ENCODE measurements at regions not wholly inside any gene's neighbourhood (a gene's known extent, or its start where the extent isn't known, plus 50 kb on each side); places are given as distances from the start of the nearest gene placed in this dataset.

GRCh38 chr7:24354456-24354855 lies 70.5 kb downstream of the NPY start:
- WGBS, 2 donors, result 56 to 79% methylated on average over 3 to 4 of the region's 4 CpGs
- no peak overlapping the region for H3K4me3 ChIP-seq
- intact Hi-C loops (cut with DNase I), result no loop called here
- H3K9me3 ChIP-seq, result no peaks in the 10 kb centered on the region
- no peak for DNase-seq
- no peaks in the 10 kb centered on the region for H3K4me1 ChIP-seq
- H3K36me3 ChIP-seq, result no peaks in the 10 kb centered on the region
- no peak overlapping the region for H3K27ac ChIP-seq
- TF ChIP-seq POLR2A (IDR thresholded peaks at IDR 0.05) (no peak), CTCF (IDR thresholded peaks at IDR 0.05) (no peak)
- no peaks in the 10 kb centered on the region for H3K27me3 ChIP-seq

DNA sequence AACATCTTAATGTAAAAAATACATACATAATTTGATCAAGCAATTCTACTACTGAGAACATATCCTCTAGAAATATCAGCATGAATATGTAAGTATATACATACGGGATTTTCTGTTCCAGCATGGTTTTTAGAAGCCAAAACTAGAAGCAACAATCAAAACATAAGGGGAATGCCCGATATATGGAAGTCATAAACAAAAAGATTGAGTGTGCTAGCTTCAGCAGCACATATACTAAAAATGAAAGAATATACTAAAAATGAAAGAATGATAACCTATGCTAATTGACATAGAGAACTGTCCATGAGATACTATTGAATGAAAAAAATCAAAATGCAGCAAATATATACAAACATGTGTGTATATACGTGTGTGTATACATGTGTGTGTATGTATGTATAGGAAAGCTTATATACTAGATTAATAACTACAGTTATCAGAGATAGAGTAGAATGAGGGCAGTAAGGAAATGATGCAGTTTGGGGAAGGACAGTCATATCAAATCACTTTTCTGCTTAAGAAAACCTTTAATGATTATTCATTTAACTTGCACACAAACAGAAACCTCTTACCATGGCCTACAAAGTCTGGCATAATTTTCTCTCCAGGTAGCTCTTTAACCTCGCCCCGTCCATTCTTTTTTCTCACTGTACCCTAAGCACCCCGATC lies 72.9 kb downstream of the NPY start:
- no peak overlapping the region for H3K4me3 ChIP-seq
- no peaks in the 10 kb centered on the region for H3K9me3 ChIP-seq
- H3K27me3 ChIP-seq, result no peaks in the 10 kb centered on the region
- H3K27ac ChIP-seq, result no peak overlapping the region
- H3K4me1 ChIP-seq, result no peaks in the 10 kb centered on the region
- no peak for TF ChIP-seq POLR2A (IDR thresholded peaks at IDR 0.05)
- 60 to 88% methylated on average over 6 of the region's 6 CpGs for WGBS, 2 donors
- H3K36me3 ChIP-seq, result no peaks in the 10 kb centered on the region
- intact Hi-C loops (cut with DNase I), result no loop called here
- DNase-seq, result no peak

- Histone ChIP-seq H3K4me3 (no peak overlapping the region), H3K4me1 (no peaks in the 10 kb centered on the region), H3K36me3 (no peaks in the 10 kb centered on the region), H3K27me3 (no peaks in the 10 kb centered on the region), H3K27ac (no peak overlapping the region), H3K9me3 (no peaks in the 10 kb centered on the region)
- DNase-seq, result no peak
- 73 to 76% methylated on average over 3 of the region's 3 CpGs for WGBS, 2 donors
- intact Hi-C loops (cut with DNase I), result no loop called here
- TF ChIP-seq CTCF (IDR thresholded peaks at IDR 0.05) (no peak), POLR2A (IDR thresholded peaks at IDR 0.05) (no peak)
Measured at GRCh38 chr7:24361001-24361400, 77.0 kb downstream of the NPY start.

DNA sequence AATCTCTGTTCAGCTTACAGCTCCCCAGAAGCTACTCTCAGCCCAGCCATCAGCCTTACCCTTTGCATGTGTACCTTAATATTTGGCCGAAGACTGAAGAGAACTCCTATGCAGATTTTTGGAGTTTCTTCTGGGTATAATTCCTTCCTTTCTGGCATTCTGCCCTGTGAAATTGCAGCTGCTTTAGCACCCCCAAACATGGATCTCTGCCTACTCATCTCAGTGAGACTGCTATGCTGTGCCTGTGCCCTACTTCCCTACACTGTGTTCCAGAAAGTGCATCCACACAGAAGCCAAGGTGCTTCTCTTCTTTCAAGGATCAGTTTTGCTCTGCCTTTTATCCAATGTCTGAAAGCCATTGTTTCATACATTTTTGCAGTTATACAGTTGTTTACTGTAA lies 81.6 kb downstream of the NPY start:
- H3K27ac ChIP-seq, result no peak overlapping the region
- TF ChIP-seq POLR2A (IDR thresholded peaks at IDR 0.05), result no peak
- TF ChIP-seq CTCF (IDR thresholded peaks at IDR 0.05), result no peak
- no peak overlapping the region for H3K4me3 ChIP-seq
- 43 to 80% methylated on average over 1 of the region's 1 CpG for WGBS, 2 donors
- no peaks in the 10 kb centered on the region for H3K27me3 ChIP-seq
- H3K36me3 ChIP-seq, result no peaks in the 10 kb centered on the region
- no peaks in the 10 kb centered on the region for H3K4me1 ChIP-seq
- no peak for DNase-seq
- intact Hi-C loops (cut with DNase I), result no loop called here
- H3K9me3 ChIP-seq, result no peaks in the 10 kb centered on the region

GRCh38 chr7:24366876-24367275 lies 82.9 kb downstream of the NPY start:
- TF ChIP-seq CTCF (IDR thresholded peaks at IDR 0.05), result no peak
- no peak for TF ChIP-seq POLR2A (IDR thresholded peaks at IDR 0.05)
- no peak for DNase-seq
- Histone ChIP-seq H3K27ac (no peak overlapping the region), H3K4me3 (no peak overlapping the region), H3K27me3 (no peaks in the 10 kb centered on the region), H3K4me1 (no peaks in the 10 kb centered on the region), H3K9me3 (no peaks in the 10 kb centered on the region), H3K36me3 (no peaks in the 10 kb centered on the region)
- intact Hi-C loops (cut with DNase I), result no loop called here
- WGBS, 2 donors, result 72 to 74% methylated on average over 4 of the region's 4 CpGs

GRCh38 chr7:24368161-24368560 lies 84.2 kb downstream of the NPY start:
- H3K9me3 ChIP-seq, result no peaks in the 10 kb centered on the region
- DNase-seq, result no peak
- TF ChIP-seq CTCF (IDR thresholded peaks at IDR 0.05) (no peak), POLR2A (IDR thresholded peaks at IDR 0.05) (no peak)
- H3K27me3 ChIP-seq, result no peaks in the 10 kb centered on the region
- WGBS, 2 donors, result 66 to 72% methylated on average over 2 of the region's 2 CpGs
- H3K4me3 ChIP-seq, result no peak overlapping the region
- intact Hi-C loops (cut with DNase I), result no loop called here
- H3K4me1 ChIP-seq, result no peaks in the 10 kb centered on the region
- no peaks in the 10 kb centered on the region for H3K36me3 ChIP-seq
- no peak overlapping the region for H3K27ac ChIP-seq

Data from esophagus squamous epithelium (tissue), 5 donors.